ENCODE measurements at regions not wholly inside any gene's neighbourhood (a gene's known extent, or its start where the extent isn't known, plus 50 kb on each side); places are given as distances from the start of the nearest gene placed in this dataset.

DNA sequence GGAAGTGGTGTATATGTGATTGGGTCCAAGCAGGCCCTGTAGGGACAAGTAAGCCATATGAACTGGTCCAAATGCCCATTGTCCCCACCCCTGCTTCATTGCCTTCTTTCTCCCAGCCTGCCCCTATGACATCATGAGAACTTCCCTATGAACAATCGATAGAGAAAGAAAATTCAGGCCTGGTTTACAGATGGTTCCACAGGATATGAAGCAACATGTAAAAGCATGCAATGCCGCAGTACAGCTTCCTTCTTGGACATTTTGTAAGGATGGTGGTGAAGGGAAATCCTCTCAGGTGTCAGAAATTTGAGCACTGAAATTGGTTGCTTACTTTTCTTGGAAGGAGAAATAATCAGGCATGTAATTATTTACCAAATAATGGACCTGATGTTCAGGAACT is 581.7 kb downstream of the MRPL39 start:
- DNase-seq (ENCODE audit: low read depth in 2 of 2) = no peak

DNA sequence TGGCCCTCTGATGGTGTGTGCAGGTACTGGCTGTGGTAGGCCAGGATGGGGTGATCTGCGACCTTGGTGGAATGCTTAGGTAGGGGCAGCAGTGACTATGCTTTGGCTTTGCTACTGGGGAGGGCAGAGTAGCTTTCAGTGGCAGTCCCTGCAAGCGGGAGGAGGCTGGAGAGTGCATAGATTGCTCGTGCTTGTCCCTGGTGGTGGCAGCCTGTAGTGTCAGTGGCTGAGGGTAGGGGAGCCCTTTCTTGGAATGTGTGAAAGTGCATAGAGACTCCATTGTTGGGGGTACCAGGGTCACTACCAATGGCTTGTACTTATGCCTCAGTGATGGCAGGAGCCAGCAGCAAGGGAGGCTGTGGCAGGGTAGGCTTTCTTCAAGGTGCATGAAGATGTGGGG is 582.6 kb downstream of the MRPL39 start:
- no peak for DNase-seq (ENCODE audit: low read depth in 2 of 2)

DNA sequence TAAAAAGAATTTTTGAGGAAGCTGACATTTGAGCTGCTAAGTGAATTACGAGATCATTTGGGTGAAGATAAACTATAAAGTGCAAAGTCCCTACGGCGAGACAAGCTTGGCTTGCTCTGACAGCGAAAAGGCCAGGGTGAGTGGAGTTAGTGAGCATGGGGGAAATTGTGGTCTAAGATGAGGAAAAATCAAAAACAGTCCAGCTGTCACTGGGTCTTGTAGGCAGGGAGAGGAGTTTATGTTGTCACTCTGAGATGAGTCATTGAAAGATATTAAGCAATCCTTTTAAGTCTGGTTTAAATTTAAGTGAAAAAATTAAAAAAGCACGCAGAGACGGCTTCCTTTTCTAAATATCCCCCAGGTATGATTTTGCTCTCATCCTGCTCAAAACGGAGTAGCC is 601.9 kb downstream of the MRPL39 start:
- DNase-seq (ENCODE audit: low read depth in 2 of 2) = no peak

DNA sequence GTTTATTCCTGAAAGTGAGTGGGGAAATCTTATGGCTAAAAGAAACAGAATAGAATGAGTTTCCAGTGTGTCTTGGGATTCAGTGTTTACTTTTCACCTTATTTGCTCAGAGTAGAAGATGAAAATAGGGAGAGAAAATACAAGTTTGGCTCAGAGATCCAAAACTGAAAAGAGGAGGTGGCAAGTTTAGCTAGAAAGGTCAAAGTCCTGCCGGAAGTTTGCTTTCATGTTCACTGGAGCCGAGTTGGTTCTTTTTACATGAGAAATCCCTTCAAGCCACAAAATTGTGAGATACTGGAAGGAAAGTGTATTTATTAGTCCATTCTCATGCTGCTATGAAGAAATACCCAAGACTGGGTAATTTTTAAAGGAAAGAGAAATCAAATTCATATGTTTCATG is 604.6 kb downstream of the MRPL39 start:
- no peak for DNase-seq (ENCODE audit: low read depth in 2 of 2)

DNA sequence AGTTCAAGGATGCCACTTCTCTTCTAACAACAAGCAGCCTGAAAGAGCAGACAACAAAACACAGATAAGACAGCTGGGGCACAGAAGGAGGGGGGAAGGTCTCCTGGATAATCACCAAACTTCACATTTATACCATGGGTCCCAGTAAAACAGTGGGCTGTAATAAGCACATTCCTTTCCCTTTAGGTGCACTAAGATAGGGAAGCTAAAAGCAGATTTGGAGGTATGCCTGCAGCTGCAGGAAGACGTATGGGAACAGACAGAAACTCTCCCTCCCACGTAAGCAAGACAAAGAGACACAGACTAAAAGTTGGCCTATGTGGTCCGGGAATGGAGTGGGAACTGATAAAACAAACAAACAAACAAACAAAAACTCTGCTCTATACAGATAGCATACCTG is 612.1 kb downstream of the MRPL39 start:
- no peak for DNase-seq (ENCODE audit: low read depth in 2 of 2)

DNA sequence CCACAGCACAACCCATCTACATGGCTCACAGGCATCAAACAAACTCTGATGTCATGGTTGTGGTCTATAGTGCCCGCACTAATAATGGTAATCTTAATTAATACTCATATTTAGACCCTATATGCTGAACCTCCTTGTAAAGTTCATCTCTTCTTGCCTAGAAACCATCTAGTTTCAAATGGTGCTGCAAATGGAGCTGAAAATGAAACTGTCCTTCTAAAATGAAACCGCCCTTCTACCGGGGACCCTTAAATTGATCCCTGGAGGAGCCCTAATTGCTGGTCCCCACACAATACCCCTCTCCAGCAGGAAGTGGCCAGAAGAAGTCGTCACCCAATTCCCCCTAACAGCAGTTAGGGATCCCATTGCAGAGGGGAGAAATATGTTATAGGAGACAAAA is 612.6 kb downstream of the MRPL39 start:
- no peak for DNase-seq (ENCODE audit: low read depth in 2 of 2)

DNA sequence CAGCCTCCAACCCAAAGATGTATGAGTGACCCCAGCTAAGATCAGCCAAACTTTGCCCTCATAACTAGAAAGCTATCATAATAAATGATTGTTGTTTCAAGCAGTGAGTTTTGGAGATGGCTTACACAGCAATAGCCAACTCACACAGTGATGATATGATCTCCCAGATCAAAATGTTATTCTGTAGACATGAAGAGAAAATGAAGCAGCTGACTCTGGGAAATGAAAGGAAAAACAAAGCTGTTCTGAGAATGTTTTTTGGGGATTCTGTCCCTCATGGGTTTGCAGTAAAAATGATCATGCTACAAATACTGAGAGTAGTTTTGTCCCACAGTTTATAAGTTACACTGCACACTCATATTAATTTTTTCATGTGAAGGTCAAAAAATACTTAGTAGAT is 617.8 kb downstream of the MRPL39 start:
- DNase-seq (ENCODE audit: low read depth in 2 of 2) = no peak

DNA sequence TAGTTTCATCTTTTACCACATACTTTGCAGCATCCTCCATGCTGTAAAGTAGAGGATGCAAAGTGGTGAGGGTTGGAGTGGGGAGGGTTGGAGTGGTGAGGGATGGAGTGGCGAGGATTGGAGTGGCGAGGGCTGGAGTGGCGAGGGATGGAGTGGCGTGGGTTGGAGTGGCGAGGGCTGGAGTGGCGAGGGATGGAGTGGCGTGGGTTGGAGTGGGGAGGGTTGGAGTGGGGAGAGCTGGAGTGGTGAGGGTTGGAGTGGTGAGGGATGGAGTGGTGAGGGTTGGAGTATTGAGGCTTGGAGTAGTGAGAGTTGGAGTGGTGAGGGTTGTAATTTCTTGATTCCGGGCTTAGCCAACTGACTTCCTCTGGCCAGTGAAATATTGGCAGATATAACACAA is 618.3 kb downstream of the MRPL39 start:
- DNase-seq (ENCODE audit: low read depth in 2 of 2) = no peak

DNA sequence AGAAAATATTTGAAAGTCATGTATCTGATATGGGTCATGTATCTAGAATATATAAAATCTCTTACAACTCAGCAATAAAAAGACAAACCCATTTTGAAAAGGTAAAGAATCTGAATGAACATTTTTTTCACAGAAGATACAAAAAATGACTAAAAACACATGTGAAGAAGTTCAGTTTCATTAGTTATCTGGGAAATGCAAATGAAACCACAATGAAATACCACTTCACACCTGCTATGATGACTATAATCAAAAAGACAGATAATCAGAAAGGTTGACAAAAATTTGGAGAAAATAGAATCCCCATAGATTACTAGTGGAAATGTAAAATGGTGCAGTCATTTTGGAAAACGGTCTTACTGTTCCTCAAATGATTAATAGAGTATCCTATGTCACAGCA is 631.0 kb downstream of the MRPL39 start:
- no peak for DNase-seq (ENCODE audit: low read depth in 2 of 2)

DNA sequence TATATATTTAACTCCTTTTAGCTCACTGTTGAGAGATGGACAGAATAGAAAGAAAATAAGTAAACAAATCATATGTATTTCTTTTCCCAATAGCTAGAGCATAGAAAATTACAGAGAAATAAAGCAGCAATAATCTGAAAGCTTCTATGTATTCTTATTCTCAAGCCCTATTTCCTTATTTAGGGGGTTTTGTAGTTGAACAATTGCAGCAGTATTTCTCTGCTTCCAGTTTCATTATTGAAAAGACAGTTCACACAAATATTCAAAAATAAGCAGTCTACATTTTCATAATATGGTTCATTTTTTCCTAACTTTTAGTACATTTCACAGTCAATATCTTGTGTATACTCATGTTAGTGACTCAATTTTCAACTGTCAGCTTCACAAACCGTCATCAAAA is 638.2 kb downstream of the MRPL39 start:
- no peak for DNase-seq (ENCODE audit: low read depth in 2 of 2)

DNA sequence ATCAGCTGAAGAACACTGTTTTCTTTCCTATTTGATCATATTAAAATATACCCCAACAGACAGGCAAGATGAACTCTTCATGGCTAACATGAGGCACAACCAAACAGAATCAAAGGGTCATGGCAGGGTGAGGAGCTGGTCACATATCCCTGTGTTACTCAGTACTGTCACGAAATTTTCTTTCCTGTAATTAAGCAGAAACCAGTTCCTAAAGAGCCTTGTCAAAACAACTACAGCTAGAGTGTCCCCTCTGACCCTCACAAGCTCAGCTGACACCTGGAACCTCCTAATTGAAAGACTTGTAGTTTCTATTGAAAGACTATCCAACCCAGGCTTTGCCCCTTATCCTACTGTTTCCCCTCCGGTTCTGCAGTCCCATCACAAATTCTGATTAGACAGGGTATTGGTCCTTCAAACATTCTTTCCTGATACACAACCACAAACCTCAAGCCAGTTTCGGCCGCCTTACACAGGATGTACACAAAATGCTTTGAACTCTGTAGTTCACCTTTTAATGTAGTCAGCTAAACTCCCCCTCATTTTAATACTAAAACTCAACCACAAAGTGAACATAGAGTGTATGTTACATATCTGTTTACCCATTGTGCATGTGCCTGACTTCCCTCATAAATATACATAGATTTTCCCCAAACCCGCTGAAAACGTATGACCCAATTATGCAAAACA is 651.9 kb downstream of the MRPL39 start:
- no peak for DNase-seq (ENCODE audit: low read depth in 2 of 2)

DNA sequence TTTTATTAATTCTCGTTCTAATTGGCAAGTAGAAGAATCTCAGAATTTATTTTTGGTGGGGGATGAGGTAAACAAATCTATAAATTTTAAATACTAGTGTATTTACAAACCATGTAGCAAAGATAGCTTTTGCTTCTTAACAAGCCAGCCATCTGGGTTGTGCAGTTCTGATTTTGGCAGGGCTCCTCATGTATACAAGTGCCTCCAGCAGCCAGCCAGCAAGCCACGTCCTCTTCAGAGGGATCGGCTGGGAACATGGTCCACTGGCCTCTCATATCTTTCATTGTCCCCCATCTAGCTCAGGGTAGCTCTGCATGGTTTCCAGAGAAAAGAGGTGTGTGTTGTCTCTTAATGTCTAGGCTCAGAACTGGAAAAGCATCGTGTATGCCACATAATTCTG is 659.1 kb downstream of the MRPL39 start:
- no peak for DNase-seq (ENCODE audit: low read depth in 2 of 2)

DNA sequence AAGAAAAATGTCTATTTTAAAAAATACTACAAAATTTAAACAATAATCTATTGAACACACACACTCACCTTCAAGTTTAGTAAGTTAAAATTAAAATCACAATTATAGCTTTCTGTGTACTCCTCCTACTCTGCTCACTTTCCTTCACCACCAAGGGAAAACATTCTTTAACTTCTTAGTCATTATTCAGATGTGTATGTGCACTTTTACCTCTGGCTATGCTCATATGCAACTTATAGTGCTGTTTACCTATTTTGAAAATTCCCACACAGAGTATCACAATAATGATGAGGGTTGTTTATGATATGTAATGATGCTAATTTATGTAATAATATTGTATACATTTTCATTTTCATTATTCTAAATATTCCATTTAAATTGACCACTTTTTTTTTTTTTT is 661.4 kb downstream of the MRPL39 start:
- DNase-seq (ENCODE audit: low read depth in 2 of 2) = no peak

DNA sequence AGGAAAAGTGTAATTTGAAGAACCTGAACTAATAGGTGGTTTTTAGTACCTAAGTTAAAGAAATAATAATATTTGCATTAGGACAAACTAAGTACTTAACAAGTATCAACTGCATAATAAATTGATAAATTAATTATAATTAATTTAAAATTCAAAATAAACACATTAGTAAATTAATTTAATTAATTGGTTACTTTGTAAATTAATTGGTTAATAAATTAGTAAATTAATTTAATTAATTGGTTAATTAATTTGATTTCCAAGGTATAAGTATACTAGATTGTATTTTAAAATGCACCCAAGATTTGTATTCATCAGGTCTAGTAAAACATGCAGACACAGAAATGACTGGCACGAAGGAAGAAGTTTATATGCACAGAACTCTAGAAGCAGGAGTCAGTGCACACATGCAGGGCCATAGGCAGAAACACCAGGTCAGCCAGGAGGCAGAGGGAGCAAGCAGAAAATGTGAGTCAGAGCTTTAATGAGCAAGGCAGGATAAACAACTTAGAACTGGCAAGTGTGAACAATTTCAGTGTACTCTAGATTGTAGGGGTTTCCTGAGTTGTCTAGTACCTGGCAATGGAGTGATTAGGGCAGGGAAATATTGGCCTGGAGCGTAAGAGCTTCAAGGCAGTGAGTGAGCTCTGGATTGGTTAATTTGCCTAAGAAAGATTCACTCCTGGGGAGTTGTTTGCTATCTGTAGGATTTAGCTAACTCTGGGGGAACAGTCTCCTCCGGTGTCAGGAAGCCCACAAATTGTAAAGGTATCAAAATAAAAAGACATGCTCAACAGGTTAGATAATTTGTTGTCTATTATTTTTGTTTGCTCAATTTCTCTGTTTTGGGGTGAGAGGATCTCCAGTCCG is 665.7 kb downstream of the MRPL39 start:
- DNase-seq (ENCODE audit: low read depth in 2 of 2) = no peak

DNA sequence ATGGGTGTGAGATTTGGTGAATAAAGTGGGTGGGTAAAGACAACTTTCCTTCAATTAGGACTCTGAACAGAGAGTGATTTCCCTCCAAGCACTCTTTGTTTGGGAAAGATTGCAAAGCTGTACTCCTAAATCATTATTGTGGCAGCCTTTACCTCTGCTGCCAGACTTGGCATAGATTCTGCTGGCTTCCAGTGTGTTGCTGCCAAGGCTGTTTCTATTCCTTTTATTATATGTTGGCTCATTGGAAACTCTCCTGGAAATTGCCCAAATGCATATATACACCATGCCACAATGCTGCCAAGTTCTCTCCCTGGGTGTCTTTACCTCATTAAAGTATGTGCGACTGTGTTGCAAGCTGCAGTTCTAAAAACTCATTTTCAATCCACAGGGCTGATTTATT is 668.0 kb downstream of the MRPL39 start:
- no peak for DNase-seq (ENCODE audit: low read depth in 2 of 2)

DNA sequence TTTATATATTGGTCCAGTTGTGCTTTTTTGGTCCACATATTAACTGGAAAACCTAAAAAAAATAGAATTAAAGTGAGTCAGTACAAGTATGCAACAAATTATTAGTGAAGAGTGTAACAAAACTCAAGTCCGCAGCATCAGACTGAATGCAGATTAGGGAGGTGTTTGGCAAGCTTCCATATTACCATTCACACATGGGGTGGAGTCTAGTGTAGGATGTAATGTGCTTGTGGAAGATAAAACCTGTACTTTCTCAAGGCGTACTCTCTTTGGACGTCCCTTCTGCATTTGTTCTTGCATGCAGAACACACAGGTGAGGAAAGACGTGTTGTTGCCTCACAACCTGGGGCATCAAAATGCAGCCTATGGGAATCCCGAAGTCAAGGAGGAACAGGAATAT is 668.7 kb downstream of the MRPL39 start:
- DNase-seq (ENCODE audit: low read depth in 2 of 2) = no peak

DNA sequence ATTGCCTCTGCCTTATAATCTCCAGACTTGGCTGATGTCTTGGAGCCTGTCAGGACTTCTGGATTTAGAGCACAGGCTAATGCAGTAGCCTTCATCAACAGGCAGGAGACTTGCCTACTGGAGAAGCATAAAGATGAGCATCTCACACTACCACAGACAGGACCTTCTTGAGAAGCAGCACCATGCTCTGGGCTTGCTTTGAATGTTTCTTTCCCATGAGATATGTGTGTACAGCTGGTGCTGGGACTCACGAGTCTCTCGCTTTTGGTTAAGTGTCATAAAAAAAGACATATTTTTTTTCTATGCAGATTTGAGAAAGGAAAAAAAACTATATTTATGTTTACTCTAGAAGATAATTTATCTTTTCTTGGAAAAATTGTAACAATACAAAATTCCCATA is 671.3 kb downstream of the MRPL39 start:
- DNase-seq (ENCODE audit: low read depth in 2 of 2) = no peak

DNA sequence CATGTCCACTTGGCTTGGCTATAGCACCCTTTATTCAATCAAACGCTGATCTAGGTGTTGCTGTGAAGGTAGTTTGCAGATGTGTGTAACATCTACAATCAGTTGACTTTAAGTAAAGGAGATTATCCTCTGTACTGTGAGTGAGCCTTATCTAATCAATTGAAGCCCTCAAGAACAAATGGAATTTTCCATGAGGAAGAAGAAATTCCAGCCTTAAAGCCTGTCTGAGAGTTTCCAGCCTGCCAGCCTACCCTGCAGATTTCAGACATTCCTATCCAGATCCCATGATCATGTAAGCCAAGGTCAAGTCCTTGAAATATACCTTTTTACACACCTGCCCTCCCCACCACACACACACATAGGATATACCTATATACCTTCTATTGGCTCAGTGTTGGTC is 696.7 kb downstream of the MRPL39 start:
- DNase-seq (ENCODE audit: low read depth in 2 of 2) = no peak

DNA sequence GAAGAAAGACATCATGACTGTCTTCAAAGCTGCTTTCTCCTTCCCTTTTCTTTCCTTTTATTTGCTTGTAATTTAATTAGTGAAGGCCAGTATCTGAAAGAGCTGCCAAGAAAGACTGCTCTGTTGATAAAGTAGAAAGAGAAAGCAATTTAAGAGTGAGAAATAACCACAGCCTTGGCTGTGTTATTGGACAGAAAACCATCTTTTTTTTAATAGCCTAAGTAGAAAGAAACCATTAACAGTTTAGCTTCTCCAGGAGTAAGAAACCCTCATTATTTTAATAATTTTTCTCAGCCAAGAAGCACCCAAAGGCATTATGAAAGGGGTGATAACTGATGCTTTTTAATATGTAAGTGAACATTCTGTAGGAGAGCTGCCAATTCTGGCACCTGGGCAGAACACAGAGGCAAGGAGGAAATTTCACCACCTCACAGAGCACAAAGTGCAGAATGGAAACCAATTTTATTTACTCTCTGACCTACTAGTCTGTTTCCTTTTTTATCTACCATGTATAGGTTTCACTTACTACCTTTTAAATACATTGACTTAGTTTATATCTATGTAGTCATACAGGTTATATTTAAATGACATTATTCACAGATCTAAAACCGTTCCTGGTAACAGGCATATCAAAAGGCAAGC is 703.2 kb downstream of the MRPL39 start:
- DNase-seq (ENCODE audit: low read depth in 2 of 2) = no peak

DNA sequence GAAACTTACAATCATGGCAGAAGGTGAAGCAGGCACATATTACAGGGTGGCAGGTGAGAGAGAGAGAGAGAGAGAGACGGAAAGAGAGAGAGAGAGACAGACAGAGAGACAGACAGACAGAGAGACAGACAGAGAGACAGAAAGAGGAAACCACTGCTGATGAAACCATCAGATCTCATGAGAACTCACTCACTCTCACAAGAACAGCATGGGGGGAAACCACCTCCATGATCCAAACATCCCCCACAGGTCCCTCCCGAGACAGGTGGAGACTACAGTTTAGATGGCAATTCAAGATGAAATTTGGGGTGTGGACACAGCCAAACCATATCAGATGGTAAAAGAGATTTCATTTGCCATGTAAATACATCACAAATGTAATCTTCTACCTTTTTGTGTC is 708.1 kb downstream of the MRPL39 start:
- DNase-seq (ENCODE audit: low read depth in 2 of 2) = no peak

DNA sequence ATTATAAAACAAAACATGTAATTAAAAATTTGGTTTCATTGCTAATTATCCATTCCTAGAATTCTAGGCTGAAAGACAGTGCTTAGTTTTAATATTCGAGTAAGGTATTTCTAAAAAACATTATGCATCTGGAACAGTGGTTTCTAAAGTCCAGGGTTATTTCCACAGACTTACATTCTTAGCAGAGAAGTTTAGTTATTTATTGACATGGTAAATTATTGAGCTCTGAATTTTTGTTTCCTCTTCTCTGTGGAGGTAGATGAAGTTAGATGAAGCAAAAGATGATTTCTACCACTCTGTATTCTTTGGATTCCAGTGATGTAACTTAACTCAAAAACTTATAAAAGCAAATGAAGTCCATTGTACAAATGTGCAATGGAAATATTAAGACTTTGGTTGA is 709.4 kb downstream of the MRPL39 start:
- DNase-seq (ENCODE audit: low read depth in 2 of 2) = no peak

DNA sequence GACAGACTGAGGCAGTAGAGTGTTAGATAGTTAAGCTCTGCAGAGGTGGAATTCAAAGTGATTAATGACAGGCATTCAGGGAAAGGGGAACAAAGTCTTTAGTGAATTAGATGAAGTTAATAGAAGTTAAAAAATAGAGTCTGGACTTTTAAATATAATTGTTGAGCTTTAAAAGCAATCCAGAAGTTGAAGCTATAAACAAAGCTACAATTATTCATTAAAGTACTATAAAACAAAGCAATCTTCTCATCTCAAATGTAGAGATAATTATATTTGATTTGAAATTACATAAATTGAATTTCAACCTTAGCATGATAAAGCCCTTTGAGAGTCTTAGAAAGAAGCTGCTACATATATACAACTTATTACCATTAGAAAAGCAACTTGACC is 710.6 kb downstream of the MRPL39 start:
- no peak for DNase-seq (ENCODE audit: low read depth in 2 of 2)

Measured in stimulated activated CD8-positive, alpha-beta memory T cell treated with anti-CD3 and anti-CD28 coated beads, Interleukin-15, amount 100 ng/mL, for 48 hours (primary cell).